Ishikawa (cell line): ENCODE measurements at regions not wholly inside any gene's neighbourhood (a gene's known extent, or its start where the extent isn't known, plus 50 kb on each side); places are given as distances from the start of the nearest gene placed in this dataset.

ENCODE experiments used
- CEBPB ChIP-seq: IDR thresholded peaks from 2 replicates; pipeline ENCODE4 v1.6.1; 2012
- EP300 ChIP-seq: IDR thresholded peaks from 2 replicates; pipeline ENCODE4 v1.6.1; 2012; ENCODE audit warnings: borderline replicate concordance
- NFIC ChIP-seq: IDR thresholded peaks from 2 replicates; pipeline ENCODE4 v1.6.1; 2012
- RAD21 ChIP-seq: IDR thresholded peaks from 2 replicates; pipeline ENCODE4 v1.6.1; 2012; ENCODE audit warnings: low read depth
- TCF12 ChIP-seq: IDR thresholded peaks from 2 replicates; pipeline ENCODE4 v1.6.1; 2012; ENCODE audit warnings: low read depth
- TEAD4 ChIP-seq: IDR thresholded peaks from 2 replicates; pipeline ENCODE4 v1.6.1; 2012
- YY1 ChIP-seq: IDR thresholded peaks from 2 replicates; pipeline ENCODE4 v1.6.1; 2012; ENCODE audit warnings: low read depth
- ZBTB7A ChIP-seq: IDR thresholded peaks from 2 replicates; pipeline ENCODE4 v1.6.1; 2012; ENCODE audit warnings: low read depth

DNA sequence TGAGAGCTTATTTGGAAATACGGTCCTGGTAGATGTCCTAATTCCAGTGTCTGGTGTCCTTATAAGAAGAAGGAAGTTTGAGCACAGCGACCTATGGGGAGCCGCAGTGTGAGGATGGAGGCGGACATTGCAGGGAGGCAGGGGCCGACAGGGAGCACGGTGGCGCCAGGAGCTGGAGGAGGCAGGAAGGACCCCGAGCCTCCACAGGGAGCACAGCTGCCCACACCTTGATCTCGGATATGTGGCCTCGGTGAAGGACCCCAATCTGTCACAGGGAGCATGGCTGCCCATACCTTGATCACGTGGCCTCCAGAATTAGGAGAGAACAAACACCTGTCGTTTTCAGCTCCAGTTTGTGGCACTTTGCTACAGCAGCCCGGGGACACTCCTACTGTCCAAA is 461.6 kb upstream of the SALL3 start:
- TF ChIP-seq TEAD4, result no peak
- TF ChIP-seq YY1, result no peak
- no peak for TF ChIP-seq CEBPB
- no peak for TF ChIP-seq ZBTB7A
- TF ChIP-seq NFIC, result no peak
- no peak for TF ChIP-seq EP300
- TF ChIP-seq RAD21, result no peak
- TF ChIP-seq TCF12, result no peak
